Neural progenitor cell (in vitro differentiated cells): ENCODE measurements at regions not wholly inside any gene's neighbourhood (a gene's known extent, or its start where the extent isn't known, plus 50 kb on each side); places are given as distances from the start of the nearest gene placed in this dataset.

Experiments used
- DNase-seq: peaks from one replicate; pipeline ENCODE4 v3.0.0-alpha.2; 2016; ENCODE audit warnings: low spot score
- H2AFZ ChIP-seq: fragments of 200-600 bp; sonication (generic); replicated peaks from 2 replicates; pipeline ENCODE4 v1.6.1; 2016; ENCODE audit warnings: antibody characterized with exemption
- H3F3A ChIP-seq: fragments of 200-600 bp; sonication (generic); 2 replicates; pipeline ENCODE4 v1.6.1; 2016; ENCODE audit warnings: antibody characterized with exemption, low read depth
- H3K27ac ChIP-seq: fragments of 200-600 bp; sonication (generic); 2 replicates; pipeline ENCODE4 v1.5.1; 2016; ENCODE audit warnings: mild to moderate bottlenecking
- H3K27me3 ChIP-seq: fragments of 200-600 bp; sonication (generic); 2 replicates; pipeline ENCODE4 v1.6.1; 2016; ENCODE audit warnings: mild to moderate bottlenecking, moderate library complexity
- H3K36me3 ChIP-seq: fragments of 200-600 bp; sonication (generic); 2 replicates; pipeline ENCODE4 v1.5.1; 2016
- H3K4me1 ChIP-seq: fragments of 200-600 bp; sonication (generic); 2 replicates; pipeline ENCODE4 v1.6.1; 2016; ENCODE audit warnings: mixed run types
- H3K4me2 ChIP-seq: fragments of 200-600 bp; sonication (generic); 2 replicates; pipeline ENCODE4 v1.6.1; 2016
- H3K4me3 ChIP-seq: fragments of 200-600 bp; sonication (generic); 2 replicates; pipeline ENCODE4 v1.5.1; 2016
- H3K79me2 ChIP-seq: fragments of 200-600 bp; sonication (generic); 2 replicates; pipeline ENCODE4 v1.6.1; 2016; ENCODE audit warnings: low read depth
- H3K9ac ChIP-seq: fragments of 200-600 bp; sonication (generic); 2 replicates; pipeline ENCODE4 v1.6.1; 2016
- H3K9me3 ChIP-seq: fragments of 200-600 bp; sonication (generic); 2 replicates; pipeline ENCODE4 v1.5.1; 2016; ENCODE audit warnings: low read depth
- H4K20me1 ChIP-seq: fragments of 200-600 bp; sonication (generic); 2 replicates; pipeline ENCODE4 v1.6.1; 2016; ENCODE audit warnings: low read depth
- H3K27ac Mint-ChIP-seq: 3 replicates; pipeline ENCODE4 v1.8.0; 2021; ENCODE audit warnings: mixed read lengths
- H3K27me3 Mint-ChIP-seq: 2 replicates; pipeline ENCODE4 v1.8.0; 2022; ENCODE audit warnings: low read depth, mild to moderate bottlenecking, inconsistent platforms, moderate library complexity, mixed read lengths; ENCODE audit not compliant: insufficient read depth
- H3K36me3 Mint-ChIP-seq: 3 replicates; pipeline ENCODE4 v1.8.0; 2021; ENCODE audit warnings: mixed read lengths
- H3K4me1 Mint-ChIP-seq: 3 replicates; pipeline ENCODE4 v1.8.0; 2021; ENCODE audit warnings: mixed read lengths
- H3K4me3 Mint-ChIP-seq: 3 replicates; pipeline ENCODE4 v1.8.0; 2021; ENCODE audit warnings: mild to moderate bottlenecking, moderate library complexity, mixed read lengths
- H3K9me3 Mint-ChIP-seq: 3 replicates; pipeline ENCODE4 v1.8.0; 2020; ENCODE audit warnings: mixed read lengths
- CTCF ChIP-seq: fragments of 200-600 bp; sonication (generic); IDR thresholded peaks from 2 replicates; pipeline ENCODE4 v1.5.1; 2017; ENCODE audit warnings: antibody characterized with exemption, mild to moderate bottlenecking
- EZH2 ChIP-seq: fragments of 200-600 bp; sonication (generic); IDR thresholded peaks from 2 replicates; pipeline ENCODE4 v1.6.1; 2017; ENCODE audit warnings: antibody characterized with exemption, mild to moderate bottlenecking, moderate library complexity
- EZH2phosphoT487 ChIP-seq: fragments of 200-600 bp; sonication (generic); IDR thresholded peaks from 2 replicates; pipeline ENCODE4 v1.6.1; 2017; ENCODE audit warnings: antibody characterized with exemption

- H3K9ac ChIP-seq: no peak overlapping the region
- peaks cover 2% of the 10 kb centered on the region for H3K36me3 ChIP-seq
- no peak overlapping the region for H3K27ac Mint-ChIP-seq
- no peaks in the 10 kb centered on the region for H3K4me1 Mint-ChIP-seq
- H3K27ac ChIP-seq: no peak overlapping the region
- no peak overlapping the region for H3K4me3 ChIP-seq
- no peaks in the 10 kb centered on the region for H3K27me3 Mint-ChIP-seq
- no peaks in the 10 kb centered on the region for H3K36me3 Mint-ChIP-seq
- H3K4me3 Mint-ChIP-seq: no peak overlapping the region
- H3K79me2 ChIP-seq: no peaks in the 10 kb centered on the region
- no peaks in the 10 kb centered on the region for H3K4me1 ChIP-seq
- no peaks in the 10 kb centered on the region for H3K27me3 ChIP-seq
- no peak overlapping the region for H2AFZ ChIP-seq
- H3F3A ChIP-seq: no peaks in the 10 kb centered on the region
- H3K4me2 ChIP-seq: no peak overlapping the region
- TF ChIP-seq EZH2phosphoT487 (no peak), EZH2 (no peak), CTCF (no peak)
- H3K9me3 Mint-ChIP-seq: peaks cover 43% of the 10 kb centered on the region
- DNase-seq: no peak
- peaks cover 47% of the 10 kb centered on the region for H3K9me3 ChIP-seq
- H4K20me1 ChIP-seq: no peaks in the 10 kb centered on the region
Measured at GRCh38 chr16:35664091-35664693, 2204.8 kb downstream of the TP53TG3F start.

- TF ChIP-seq CTCF: no peak
- no peak for TF ChIP-seq EZH2
- no peak for TF ChIP-seq EZH2phosphoT487
- no peak overlapping the region for H3K9ac ChIP-seq
- no peaks in the 10 kb centered on the region for H3K36me3 ChIP-seq
- no peaks in the 10 kb centered on the region for H3K4me1 Mint-ChIP-seq
- DNase-seq: no peak
- no peaks in the 10 kb centered on the region for H3K79me2 ChIP-seq
- no peaks in the 10 kb centered on the region for H3K27me3 ChIP-seq
- H3K27ac ChIP-seq: no peak overlapping the region
- no peaks in the 10 kb centered on the region for H3F3A ChIP-seq
- no peaks in the 10 kb centered on the region for H3K36me3 Mint-ChIP-seq
- no peak overlapping the region for H2AFZ ChIP-seq
- H3K9me3 ChIP-seq: peaks cover 25% of the 10 kb centered on the region
- no peaks in the 10 kb centered on the region for H4K20me1 ChIP-seq
- H3K27ac Mint-ChIP-seq: no peak overlapping the region
- H3K4me1 ChIP-seq: no peaks in the 10 kb centered on the region
- no peak overlapping the region for H3K4me3 Mint-ChIP-seq
- H3K9me3 Mint-ChIP-seq: peaks cover 65% of the 10 kb centered on the region
- no peak overlapping the region for H3K4me3 ChIP-seq
- no peak overlapping the region for H3K4me2 ChIP-seq
- H3K27me3 Mint-ChIP-seq: peaks cover 8% of the 10 kb centered on the region
Measured at GRCh38 chr16:35685085-35685484, 2225.7 kb downstream of the TP53TG3F start.

- H3K9me3 Mint-ChIP-seq: peaks cover 77% of the 10 kb centered on the region
- H3F3A ChIP-seq: no peaks in the 10 kb centered on the region
- H2AFZ ChIP-seq: no peak overlapping the region
- H3K4me2 ChIP-seq: no peak overlapping the region
- no peaks in the 10 kb centered on the region for H3K79me2 ChIP-seq
- H3K9ac ChIP-seq: no peak overlapping the region
- H3K27me3 ChIP-seq: no peaks in the 10 kb centered on the region
- H3K27ac ChIP-seq: no peak overlapping the region
- DNase-seq: no peak
- H3K36me3 ChIP-seq: no peaks in the 10 kb centered on the region
- H3K27ac Mint-ChIP-seq: no peak overlapping the region
- no peak overlapping the region for H3K4me3 ChIP-seq
- H3K9me3 ChIP-seq: peaks cover 10% of the 10 kb centered on the region
- TF ChIP-seq CTCF (no peak), EZH2phosphoT487 (no peak), EZH2 (no peak)
- H3K4me3 Mint-ChIP-seq: no peak overlapping the region
- no peaks in the 10 kb centered on the region for H3K4me1 Mint-ChIP-seq
- no peaks in the 10 kb centered on the region for H3K4me1 ChIP-seq
- no peaks in the 10 kb centered on the region for H4K20me1 ChIP-seq
- peaks cover 8% of the 10 kb centered on the region for H3K27me3 Mint-ChIP-seq
- no peaks in the 10 kb centered on the region for H3K36me3 Mint-ChIP-seq
Measured at GRCh38 chr16:35686595-35686994, 2227.2 kb downstream of the TP53TG3F start.
